Stimulated activated CD4-positive, alpha-beta T cell treated with anti-CD3 and anti-CD28 coated beads, Interleukin-2, amount 100 ng/mL, for 4 hours (primary cell): ENCODE measurements at regions not wholly inside any gene's neighbourhood (a gene's known extent, or its start where the extent isn't known, plus 50 kb on each side); places are given as distances from the start of the nearest gene placed in this dataset.
"Not testable (repeated sequence)": the region's sequence is repeated elsewhere in the genome, so short reads cannot be mapped to it uniquely, and the experiment has no call there.

Experiments used
- DNase-seq: peaks from one replicate; pipeline ENCODE4 v3.0.0-alpha.2; 2020; ENCODE audit warnings: low read depth

- DNase-seq: no peak
Observed at GRCh38 chr3:153976891-153977554, 144.2 kb upstream of the ARHGEF26 start.

DNA sequence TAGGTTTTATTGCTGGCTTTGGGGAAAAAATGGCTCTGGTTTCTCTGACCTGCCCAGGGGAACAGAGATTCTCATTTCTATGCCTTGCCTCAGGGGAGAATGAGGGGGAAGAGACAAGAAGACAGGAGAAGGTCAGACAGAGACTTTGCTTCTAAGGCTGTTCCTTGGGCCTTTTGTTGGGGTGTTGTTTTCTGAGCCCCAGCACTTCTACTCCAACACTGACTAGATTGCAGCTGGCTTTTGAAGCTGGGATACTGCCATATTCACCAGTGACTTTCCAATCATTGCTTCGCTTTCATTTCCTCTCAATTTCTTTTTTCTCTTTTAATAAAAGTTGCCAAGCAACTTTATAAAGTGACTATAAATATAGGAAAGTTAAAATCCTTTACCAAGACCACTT lies 143.2 kb upstream of the ARHGEF26 start:
- DNase-seq: no peak

GRCh38 chr3:153979418-153980251 lies 141.6 kb upstream of the ARHGEF26 start:
- DNase-seq: no peak

DNA sequence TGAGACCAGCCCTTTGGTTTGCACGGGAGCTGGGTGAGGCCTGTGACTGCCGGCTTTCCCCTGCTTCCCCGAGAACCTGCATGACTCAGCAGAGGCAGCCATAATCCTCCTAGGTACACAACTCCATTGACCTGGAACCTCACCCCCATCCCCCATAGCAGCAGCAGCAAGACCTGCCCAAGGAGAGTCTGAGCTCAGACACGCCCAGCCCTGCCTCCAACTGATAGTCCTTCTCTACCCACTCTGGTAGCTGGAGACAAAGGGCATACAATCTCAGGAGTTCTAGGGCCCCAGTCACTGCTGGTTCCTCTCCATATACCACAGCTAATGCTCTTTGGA lies 141.0 kb upstream of the ARHGEF26 start:
- DNase-seq: no peak

DNA sequence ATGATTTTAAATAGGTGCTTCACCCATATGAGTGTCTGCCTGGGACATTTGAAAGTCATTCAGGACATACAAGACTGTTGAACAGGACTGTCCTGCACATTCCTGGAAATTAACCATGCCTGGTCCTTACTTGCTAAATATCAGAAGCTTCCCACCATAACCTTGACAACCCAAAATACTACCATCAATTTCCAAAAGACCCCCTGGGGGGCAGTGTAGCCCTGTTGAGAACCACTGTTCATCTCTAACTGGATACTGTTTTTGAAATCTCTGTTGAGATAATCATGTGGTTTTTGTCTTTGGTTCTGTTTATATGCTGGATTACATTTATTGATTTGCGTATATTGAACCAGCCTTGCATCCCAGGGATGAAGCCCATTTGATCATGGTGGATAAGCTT lies 123.8 kb upstream of the ARHGEF26 start:
- not testable (repeated sequence) for DNase-seq

DNA sequence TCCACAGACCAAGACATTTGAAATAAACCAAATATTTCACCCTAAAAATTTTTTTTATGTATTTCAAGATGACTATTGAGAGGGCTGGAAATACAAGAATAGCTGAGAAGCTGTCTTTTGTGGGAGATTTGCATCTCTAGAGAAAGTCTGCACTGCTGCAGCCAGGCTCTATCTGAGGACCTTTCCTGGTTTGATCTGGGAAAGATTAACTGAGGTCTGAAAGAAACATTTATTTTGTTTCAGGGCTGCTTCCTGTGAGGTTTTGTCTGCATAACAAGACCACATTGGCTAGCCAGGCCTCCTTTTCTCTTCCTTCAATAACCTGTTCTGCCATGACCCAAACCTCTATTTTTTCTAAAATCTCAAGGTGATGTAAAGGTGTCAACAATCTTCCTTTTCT lies 117.5 kb upstream of the ARHGEF26 start:
- DNase-seq: no peak

DNA sequence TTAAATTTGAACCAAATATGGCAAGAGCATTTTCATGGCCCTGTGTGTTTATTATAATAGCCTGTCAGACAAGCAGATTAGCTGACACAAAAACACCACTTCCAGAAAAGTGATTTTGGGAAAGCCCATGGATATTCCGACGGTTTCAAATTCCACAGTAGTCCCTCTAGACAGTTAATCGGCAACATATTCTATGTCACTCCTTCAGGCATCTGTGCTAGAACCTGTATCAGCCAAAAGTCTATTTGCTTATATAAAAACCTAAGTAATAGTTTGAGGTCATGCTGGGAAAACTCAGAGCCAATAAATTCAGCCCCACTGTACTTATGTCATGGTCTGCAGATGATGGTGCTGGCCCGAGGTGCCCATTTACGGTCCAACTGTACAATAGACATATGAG lies 110.2 kb upstream of the ARHGEF26 start:
- DNase-seq: no peak

DNA sequence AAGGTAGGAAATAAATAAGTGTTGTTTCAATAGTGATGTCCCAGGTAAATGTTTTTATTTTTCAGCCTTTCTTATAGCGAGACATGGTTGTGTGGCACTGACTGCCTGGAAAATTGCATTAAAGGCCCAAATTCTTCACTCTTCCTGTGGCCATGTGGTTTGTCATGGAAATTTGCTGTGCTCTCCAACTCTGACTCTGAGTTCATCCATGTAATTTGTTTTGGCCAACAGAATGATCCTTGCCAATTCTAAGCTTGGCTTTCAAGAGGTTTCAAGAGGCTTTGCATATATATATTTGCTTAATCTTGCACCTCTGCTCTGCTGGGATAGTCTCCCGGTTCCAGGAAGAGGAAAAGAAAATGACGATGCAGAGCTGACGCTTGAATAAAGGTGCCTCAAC lies 107.5 kb upstream of the ARHGEF26 start:
- DNase-seq: no peak

GRCh38 chr3:154015307-154015706 lies 105.9 kb upstream of the ARHGEF26 start:
- no peak for DNase-seq

GRCh38 chr3:154018100-154018696 lies 103.0 kb upstream of the ARHGEF26 start:
- peak; percentile 3 for DNase-seq

DNA sequence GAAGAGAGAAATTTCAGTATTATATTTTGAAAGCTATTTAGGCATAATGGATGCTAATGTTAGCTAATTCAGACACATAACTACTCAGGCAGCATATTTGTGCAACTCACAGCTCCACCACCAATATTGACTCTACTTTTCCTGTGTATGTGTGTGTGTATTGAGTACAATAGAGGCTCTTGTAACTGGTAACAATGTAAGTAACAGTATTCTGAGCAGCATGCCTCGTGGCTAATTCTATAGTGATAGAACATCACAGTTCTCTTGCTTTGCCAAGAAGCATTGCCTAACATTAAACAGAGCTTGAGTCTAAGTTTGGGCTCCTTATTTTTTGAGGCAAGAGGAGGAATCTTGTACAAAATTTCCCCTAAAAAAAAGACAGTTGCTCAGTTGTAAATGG lies 98.6 kb upstream of the ARHGEF26 start:
- DNase-seq: no peak

DNA sequence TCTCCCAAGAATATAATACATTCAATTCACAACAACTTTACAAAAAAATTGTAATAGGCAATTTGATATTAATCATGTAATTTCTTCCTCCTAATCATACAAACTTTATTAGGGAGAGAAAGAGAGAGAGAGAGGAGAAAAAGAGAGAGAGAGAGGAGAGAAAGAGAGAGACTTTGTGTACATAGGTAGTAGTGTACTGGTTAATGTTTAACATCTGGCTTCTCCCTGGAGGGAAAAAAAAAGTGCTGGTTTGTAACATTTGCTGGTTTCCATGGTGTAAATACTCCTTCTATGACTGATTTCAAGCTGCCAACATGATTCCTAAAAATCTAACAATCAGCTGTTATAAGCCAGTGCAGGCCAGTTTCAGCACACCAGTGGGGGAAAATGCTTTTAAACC lies 98.0 kb upstream of the ARHGEF26 start:
- DNase-seq: no peak

DNA sequence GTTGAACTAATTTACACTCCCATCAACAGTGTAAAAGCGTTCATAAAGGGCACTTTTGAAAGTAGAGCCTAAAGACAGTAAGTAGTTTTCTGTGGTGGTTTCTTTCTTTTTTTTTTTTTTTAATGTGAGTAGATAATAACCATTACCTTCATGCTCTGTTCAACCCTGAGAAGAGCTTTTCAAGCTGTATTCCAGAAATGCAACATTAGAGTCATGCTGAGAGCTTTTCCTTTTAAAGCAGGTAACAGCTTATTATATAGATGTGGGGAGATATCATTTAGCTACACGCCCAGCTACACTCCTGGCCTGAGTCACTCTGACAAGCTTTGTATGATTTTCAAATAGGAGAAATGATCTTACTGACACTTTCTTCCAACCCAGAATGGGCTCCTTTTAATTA lies 96.2 kb upstream of the ARHGEF26 start:
- no peak for DNase-seq

DNA sequence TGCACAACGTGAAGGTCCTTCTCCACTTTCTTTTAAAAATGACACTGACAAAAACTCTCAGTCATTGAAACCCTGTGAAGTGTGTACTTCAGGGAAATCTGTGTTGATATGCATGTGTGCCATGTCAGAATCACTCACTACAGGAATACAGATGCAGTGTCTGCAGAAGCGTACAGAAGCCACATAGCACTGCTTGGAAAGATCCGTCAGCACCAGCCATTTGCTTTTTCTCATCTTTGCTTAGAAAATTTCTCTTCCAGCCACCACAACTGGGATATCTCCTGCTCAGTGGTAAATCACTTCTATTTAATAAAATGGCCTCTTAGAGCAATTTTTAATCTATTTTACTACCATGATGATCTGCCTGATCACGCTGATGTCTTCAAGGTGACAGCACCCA lies 91.3 kb upstream of the ARHGEF26 start:
- no peak for DNase-seq

DNA sequence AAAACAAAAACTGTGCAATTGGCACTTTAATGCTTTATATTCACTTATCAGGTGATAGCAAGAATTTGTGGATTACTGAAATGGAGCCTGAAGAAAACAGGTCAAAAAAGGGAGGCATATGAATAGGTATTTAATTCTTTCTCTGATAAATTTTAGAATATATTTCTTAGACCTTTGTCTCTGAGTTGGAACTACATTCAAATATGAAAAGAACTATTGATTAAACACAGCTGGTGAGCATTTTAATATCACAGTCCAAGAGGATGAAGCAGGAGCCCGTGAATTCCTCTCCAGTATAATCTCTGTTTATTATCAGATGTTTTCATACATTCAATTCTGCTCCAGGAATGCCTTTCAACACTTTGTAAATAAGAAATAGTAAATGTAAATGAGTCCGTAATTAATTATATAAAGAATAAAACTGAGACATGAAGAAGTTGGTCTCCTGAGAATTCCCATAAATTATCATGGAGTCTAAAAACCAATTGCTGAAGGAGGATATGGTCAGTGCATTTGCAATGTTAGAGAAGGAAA lies 86.3 kb upstream of the ARHGEF26 start:
- DNase-seq: no peak

DNA sequence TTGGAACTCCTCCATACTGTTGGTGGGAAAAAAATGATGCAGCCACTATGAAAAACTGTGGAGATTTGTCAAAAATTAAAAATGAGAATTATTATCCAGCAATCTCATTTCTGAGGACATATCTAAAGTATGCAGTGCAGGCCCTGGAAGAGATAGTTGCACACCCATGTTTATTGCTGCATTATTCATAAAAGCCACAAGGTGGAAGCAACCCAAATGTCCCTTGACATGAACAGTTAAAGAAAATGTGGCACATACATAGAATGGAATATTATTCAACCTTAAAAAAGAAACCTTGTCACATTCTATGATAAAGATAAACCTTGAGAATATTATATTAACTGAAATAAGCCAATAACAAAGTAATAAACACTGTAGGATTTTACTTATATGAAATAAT lies 80.9 kb upstream of the ARHGEF26 start:
- no peak for DNase-seq

GRCh38 chr3:154044671-154045070 lies 76.5 kb upstream of the ARHGEF26 start:
- DNase-seq: no peak

GRCh38 chr3:154050216-154050615 lies 71.0 kb upstream of the ARHGEF26 start:
- no peak for DNase-seq

- no peak for DNase-seq
Observed at GRCh38 chr3:154050766-154051165, 70.4 kb upstream of the ARHGEF26 start.

DNA sequence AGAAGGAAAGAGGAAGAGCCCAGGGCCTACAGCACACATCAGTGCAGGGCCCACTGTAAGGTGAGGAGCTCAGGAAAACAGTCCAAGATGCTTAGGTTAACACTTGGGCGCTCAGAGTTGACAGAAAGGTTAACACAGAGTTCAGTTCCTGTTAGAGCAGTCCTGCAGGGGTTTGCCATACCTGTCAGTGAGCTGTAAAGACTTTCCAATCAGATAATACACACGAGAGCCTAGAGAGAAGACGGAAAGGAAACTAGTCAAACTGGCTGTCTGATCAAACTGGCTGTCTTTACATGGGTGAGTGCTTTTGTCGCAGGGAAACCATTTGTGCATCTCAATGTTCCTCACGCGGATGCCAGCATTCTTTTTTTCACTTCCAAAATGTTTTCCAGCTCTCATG lies 61.4 kb upstream of the ARHGEF26 start:
- no peak for DNase-seq

DNA sequence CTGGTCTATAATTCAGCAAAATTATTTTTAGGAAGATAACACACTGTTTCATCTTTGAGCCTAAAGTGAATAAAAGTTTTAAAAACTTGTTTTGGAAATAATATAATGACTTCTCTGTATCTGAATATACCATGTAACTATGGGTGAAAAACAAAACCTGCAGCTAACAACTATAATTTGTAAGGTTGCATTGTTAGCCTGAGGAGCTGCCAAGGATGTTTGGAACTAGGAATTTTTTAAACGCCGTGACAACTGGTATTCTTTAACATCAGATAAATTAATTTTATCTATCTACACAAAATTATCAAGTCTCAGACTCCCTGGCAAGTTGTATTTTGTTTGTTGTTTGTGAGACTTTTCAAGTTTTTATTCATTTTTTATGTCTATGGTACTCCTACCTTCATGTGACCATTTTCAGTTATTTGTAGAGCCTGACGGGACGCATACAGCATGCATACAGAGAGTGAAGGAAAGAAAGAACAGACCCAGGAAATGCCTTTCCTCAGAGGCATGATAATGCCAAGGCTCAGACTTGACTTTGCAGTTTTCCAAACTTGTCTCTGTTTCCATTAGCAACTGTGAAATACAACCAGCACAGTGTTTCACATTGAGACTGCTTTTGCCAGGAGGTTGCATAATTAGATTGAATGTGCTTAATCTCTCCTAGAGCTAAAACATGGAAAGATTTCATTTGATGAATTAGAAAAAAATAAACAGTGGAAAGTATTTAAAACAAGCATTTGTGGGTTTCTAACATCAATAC lies 60.8 kb upstream of the ARHGEF26 start:
- no peak for DNase-seq

GRCh38 chr3:154061001-154061370 lies 60.2 kb upstream of the ARHGEF26 start:
- no peak for DNase-seq

DNA sequence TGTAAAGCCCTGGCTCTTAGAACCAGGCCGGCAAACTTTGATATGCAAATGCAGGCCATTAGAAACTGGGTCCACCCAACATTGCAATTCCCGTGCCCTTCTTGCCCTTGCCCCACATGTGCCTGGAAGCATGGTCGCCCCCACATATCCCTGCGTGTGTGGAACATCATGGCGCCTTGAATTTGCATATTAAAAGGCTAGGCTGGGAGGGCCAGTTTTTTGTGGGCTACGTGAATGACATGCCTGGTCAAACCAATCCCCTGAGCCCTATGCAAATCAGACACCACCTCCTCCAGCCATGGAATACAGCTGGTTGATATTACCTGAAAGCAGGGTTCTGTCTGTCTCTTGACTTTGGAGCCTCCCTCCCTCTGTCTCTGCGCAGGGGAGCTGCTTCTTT lies 58.7 kb upstream of the ARHGEF26 start:
- DNase-seq: no peak
